Prostate gland (tissue), 2 donors: ENCODE measurements at regions not wholly inside any gene's neighbourhood (a gene's known extent, or its start where the extent isn't known, plus 50 kb on each side); places are given as distances from the start of the nearest gene placed in this dataset.

ENCODE experiments used
- DNase-seq: peaks from one replicate; pipeline ENCODE4 v3.0.0-alpha.2; 2019; ENCODE audit warnings: low spot score
- H3K27ac ChIP-seq, 2 donors: fragments of 200-600 bp; sonication (generic); 2 replicates each; pipeline ENCODE4 v1.5.1; 2017 to 2019
- H3K27me3 ChIP-seq: fragments of 200-600 bp; sonication (generic); replicated peaks from 2 replicates; pipeline ENCODE4 v1.5.1; 2019; ENCODE audit not compliant: insufficient read depth
- H3K36me3 ChIP-seq, 2 donors: fragments of 200-600 bp; sonication (generic); 1 replicate in 1 of 2; 2 replicates in 1 of 2; pipeline versions ENCODE4 v1.5.1 to v1.8.1; 2017 to 2019
- H3K4me1 ChIP-seq: fragments of 200-600 bp; sonication (generic); replicated peaks from 2 replicates; pipeline ENCODE4 v1.5.1; 2019
- H3K4me3 ChIP-seq, 2 donors: fragments of 200-600 bp; sonication (generic); 2 replicates each; pipeline ENCODE4 v1.5.1; 2017 to 2019
- H3K9me3 ChIP-seq: fragments of 200-600 bp; sonication (generic); 2 replicates; pipeline ENCODE4 v1.5.1; 2017
- CTCF ChIP-seq, 4 experiments: fragments of 200-600 bp in 2 of 4; fragments of 450-650 bp in 2 of 4; sonication (generic) in 2 of 4; IDR thresholded peaks; 1 replicate in 3 of 4; 2 replicates in 1 of 4; pipeline ENCODE4 v1.5.1; 2016 to 2019; ENCODE audit warnings: antibody characterized with exemption in 4 of 4, mild to moderate bottlenecking in 2 of 4, moderate library complexity in 2 of 4
- POLR2A ChIP-seq: fragments of 450-650 bp; IDR thresholded peaks from one replicate; pipeline ENCODE4 v1.6.1; 2016; ENCODE audit warnings: antibody characterized with exemption, mild to moderate bottlenecking
- POLR2AphosphoS5 ChIP-seq: sonication (generic); formaldehyde crosslinking; IDR thresholded peaks from one replicate; pipeline ENCODE4 v1.6.1; 2017; ENCODE audit warnings: antibody characterized with exemption
- WGBS: methylation state at CpG from one replicate; pipeline ENCODE4 v1.1.5; 2018; 5-methylcytosine and 5-hydroxymethylcytosine counted together
- intact Hi-C: fragments of 100-400 bp; cut with DNase I; formaldehyde crosslinking; loops from one replicate; pipeline ENCODE4 v1.14.2; 2022

GRCh38 chr22:47738472-47739013, 976.1 kb downstream of the TBC1D22A start:
- H3K27me3 ChIP-seq = no peaks in the 10 kb centered on the region
- intact Hi-C loops = no loop called here
- no peak overlapping the region for H3K27ac ChIP-seq

GRCh38 chr22:47736186-47737034, 974.0 kb downstream of the TBC1D22A start:
- no peak overlapping the region for H3K27ac ChIP-seq
- intact Hi-C loops = no loop called here
- peak; percentile 17 for DNase-seq
- H3K27me3 ChIP-seq = no peaks in the 10 kb centered on the region
- TF ChIP-seq POLR2AphosphoS5 = peak; percentile 25
- TF ChIP-seq POLR2A = no peak
- WGBS = 45% methylated on average over 15 of the region's 15 CpGs
- no peaks in the 10 kb centered on the region for H3K36me3 ChIP-seq
- no peak overlapping the region for H3K4me3 ChIP-seq
- H3K4me1 ChIP-seq = no peaks in the 10 kb centered on the region
- H3K9me3 ChIP-seq = no peaks in the 10 kb centered on the region

More at GRCh38 chr22:47738472-47739013, 976.1 kb downstream of the TBC1D22A start:
- Histone ChIP-seq H3K4me3 (no peak overlapping the region), H3K36me3 (no peaks in the 10 kb centered on the region), H3K9me3 (no peaks in the 10 kb centered on the region), H3K4me1 (no peaks in the 10 kb centered on the region)
- TF ChIP-seq POLR2A (no peak), POLR2AphosphoS5 (no peak), CTCF (IDR thresholded peaks at IDR 0.05) (no peak)
- DNase-seq = no peak
- WGBS = 69% methylated on average over 8 of the region's 8 CpGs

GRCh38 chr22:47734511-47734910, 972.1 kb downstream of the TBC1D22A start:
- no peaks in the 10 kb centered on the region for H3K27me3 ChIP-seq
- WGBS = 99% methylated on average over 6 of the region's 7 CpGs
- TF ChIP-seq POLR2AphosphoS5 (no peak), POLR2A (no peak), CTCF (IDR thresholded peaks at IDR 0.05) (no peak)
- H3K4me1 ChIP-seq = no peaks in the 10 kb centered on the region
- no peak overlapping the region for H3K4me3 ChIP-seq
- intact Hi-C loops = no loop called here
- H3K27ac ChIP-seq = no peak overlapping the region
- H3K36me3 ChIP-seq = no peaks in the 10 kb centered on the region
- DNase-seq = no peak
- H3K9me3 ChIP-seq = no peaks in the 10 kb centered on the region

GRCh38 chr22:47727641-47728040, 965.2 kb downstream of the TBC1D22A start:
- WGBS = 51% methylated on average over 1 of the region's 1 CpG
- H3K4me3 ChIP-seq = no peak overlapping the region
- H3K36me3 ChIP-seq = no peaks in the 10 kb centered on the region
- no peak for TF ChIP-seq POLR2A
- TF ChIP-seq CTCF (IDR thresholded peaks at IDR 0.05) = no peak
- no peak for TF ChIP-seq POLR2AphosphoS5
- H3K4me1 ChIP-seq = no peaks in the 10 kb centered on the region
- no peaks in the 10 kb centered on the region for H3K9me3 ChIP-seq
- no peaks in the 10 kb centered on the region for H3K27me3 ChIP-seq
- intact Hi-C loops = no loop called here
- no peak for DNase-seq
- H3K27ac ChIP-seq = no peak overlapping the region

- Histone ChIP-seq H3K9me3 (no peaks in the 10 kb centered on the region), H3K4me3 (no peak overlapping the region), H3K27ac (no peak overlapping the region), H3K36me3 (no peaks in the 10 kb centered on the region), H3K4me1 (no peaks in the 10 kb centered on the region), H3K27me3 (no peaks in the 10 kb centered on the region)
- intact Hi-C loops = no loop called here
- TF ChIP-seq POLR2AphosphoS5 (no peak), CTCF (IDR thresholded peaks at IDR 0.05) (no peak), POLR2A (no peak)
- no peak for DNase-seq
- 34% methylated on average over 2 of the region's 2 CpGs for WGBS
Measured at GRCh38 chr22:47724751-47725150, 962.3 kb downstream of the TBC1D22A start.
